HUES64 (cell line): ENCODE measurements at regions not wholly inside any gene's neighbourhood (a gene's known extent, or its start where the extent isn't known, plus 50 kb on each side); places are given as distances from the start of the nearest gene placed in this dataset.
A peak's percentile ranks its signal among the peaks of the same experiment; 100 is the strongest.

ENCODE experiments used
- H3K27ac ChIP-seq: 2 replicates; pipeline ENCODE4 v1.7.0; 2013; ENCODE audit warnings: low read depth, low read length, inconsistent platforms
- H3K27me3 ChIP-seq: 2 replicates; pipeline ENCODE4 v1.6.1; 2013; ENCODE audit warnings: mild to moderate bottlenecking, low read length; ENCODE audit not compliant: insufficient read depth
- H3K36me3 ChIP-seq: 2 replicates; pipeline ENCODE4 v1.6.1; 2013; ENCODE audit warnings: mild to moderate bottlenecking, low read length; ENCODE audit not compliant: insufficient read depth
- H3K4me1 ChIP-seq: 2 replicates; pipeline ENCODE4 v1.6.1; 2013; ENCODE audit warnings: mild to moderate bottlenecking, low read length, moderate library complexity; ENCODE audit not compliant: insufficient read depth
- H3K4me3 ChIP-seq: 2 replicates; pipeline ENCODE4 v1.5.1; 2013; ENCODE audit warnings: mild to moderate bottlenecking, low read length, moderate library complexity
- H3K9ac ChIP-seq: 2 replicates; pipeline ENCODE4 v1.6.1; 2013; ENCODE audit warnings: mild to moderate bottlenecking, low read depth, low read length
- H3K9me3 ChIP-seq: 2 replicates; pipeline ENCODE4 v1.6.1; 2013; ENCODE audit warnings: low read depth, low read length; ENCODE audit not compliant: insufficient read depth
- WGBS: fragments of 150-250, 120-280 bp; methylation state at CpG from one replicate; pipeline ENCODE4 v1.1.7; 2013; ENCODE audit warnings: missing lambda C conversion rate; 5-methylcytosine and 5-hydroxymethylcytosine counted together

DNA sequence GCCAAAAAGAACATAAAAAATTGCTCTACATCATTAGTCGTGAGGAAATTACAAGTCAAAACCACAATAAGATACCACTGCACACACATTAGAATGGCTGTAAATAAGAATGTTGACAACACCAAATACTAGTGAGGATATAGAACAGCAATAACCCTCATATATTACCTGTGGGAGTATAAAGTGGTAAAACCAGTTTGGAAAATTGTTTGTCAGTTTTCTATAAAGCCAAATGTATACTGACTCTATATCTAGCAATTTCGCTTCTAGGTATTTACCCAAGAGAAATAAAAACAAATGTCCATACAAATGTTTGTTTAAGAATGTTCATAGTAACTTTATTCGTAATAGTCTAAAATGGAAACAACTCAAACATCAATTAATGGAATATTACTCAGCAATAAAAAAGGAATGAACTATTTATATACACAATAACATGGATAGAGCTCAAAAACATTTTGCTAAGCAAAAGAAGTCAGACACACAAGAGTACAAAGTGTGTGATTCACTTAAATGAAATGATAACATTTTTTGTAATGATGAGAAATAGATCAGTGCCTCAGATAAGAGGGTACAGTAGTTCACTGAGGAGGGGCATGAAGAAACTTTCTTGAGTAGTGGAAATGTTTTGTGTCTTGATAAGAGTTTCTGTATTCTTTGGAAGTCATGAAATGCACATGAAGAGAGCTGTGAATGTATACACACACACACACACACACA lies 219.6 kb upstream of the ZNF462 start:
- no peak overlapping the region for H3K27ac ChIP-seq
- H3K9ac ChIP-seq: no peak overlapping the region
- H3K4me3 ChIP-seq: no peak overlapping the region
- no peaks in the 10 kb centered on the region for H3K4me1 ChIP-seq
- no peaks in the 10 kb centered on the region for H3K36me3 ChIP-seq
- no peaks in the 10 kb centered on the region for H3K9me3 ChIP-seq
- 80% methylated on average over 1 of the region's 3 CpGs for WGBS
- H3K27me3 ChIP-seq: no peaks in the 10 kb centered on the region

DNA sequence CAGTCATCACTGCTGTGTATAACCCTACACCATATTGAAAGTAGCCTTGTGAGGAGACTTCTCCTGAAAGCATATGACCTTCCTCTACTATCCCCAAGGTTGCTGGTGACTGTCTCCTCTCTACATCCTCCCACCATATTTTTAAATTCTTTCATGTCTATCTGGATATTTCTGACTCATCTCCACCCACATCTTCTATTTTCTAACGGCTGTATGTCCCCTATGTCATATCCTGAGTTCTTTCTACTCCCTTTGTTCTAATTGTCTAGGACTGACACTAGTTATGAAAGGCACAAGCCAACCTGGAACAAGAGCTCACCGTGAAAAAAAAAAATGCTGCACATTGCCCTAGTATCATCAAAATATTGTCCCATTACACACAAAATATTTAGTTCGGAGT lies 218.3 kb upstream of the ZNF462 start:
- H3K4me3 ChIP-seq: no peak overlapping the region
- H3K9me3 ChIP-seq: no peaks in the 10 kb centered on the region
- no peaks in the 10 kb centered on the region for H3K36me3 ChIP-seq
- no peaks in the 10 kb centered on the region for H3K4me1 ChIP-seq
- no peak overlapping the region for H3K27ac ChIP-seq
- H3K27me3 ChIP-seq: no peaks in the 10 kb centered on the region
- 99% methylated on average over 3 of the region's 3 CpGs for WGBS
- H3K9ac ChIP-seq: no peak overlapping the region

DNA sequence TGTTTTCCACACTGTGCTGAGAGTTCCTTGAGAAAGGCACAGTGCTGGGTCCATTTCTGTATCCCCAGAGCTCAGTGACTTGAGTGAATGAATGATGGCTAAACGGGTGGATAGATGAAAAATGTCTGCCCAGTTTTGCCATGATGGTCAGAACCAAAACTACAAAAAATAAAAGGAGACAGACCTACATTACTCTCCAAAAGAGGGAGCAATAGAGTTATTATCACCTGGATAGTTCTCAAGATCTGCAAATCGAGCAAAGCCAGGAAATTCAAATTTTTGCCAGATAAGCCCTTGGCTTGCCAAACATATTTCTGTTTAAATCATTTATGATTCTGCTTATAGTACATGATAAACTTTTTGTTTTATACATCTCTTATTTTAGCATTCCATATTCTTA lies 214.2 kb upstream of the ZNF462 start:
- H3K27me3 ChIP-seq: no peaks in the 10 kb centered on the region

GRCh38 chr9:106649664-106650063 lies 213.3 kb upstream of the ZNF462 start:
- 98% methylated on average over 4 of the region's 4 CpGs for WGBS
- Histone ChIP-seq H3K9ac (no peak overlapping the region), H3K4me3 (no peak overlapping the region), H3K36me3 (no peaks in the 10 kb centered on the region), H3K27ac (no peak overlapping the region), H3K4me1 (no peaks in the 10 kb centered on the region), H3K27me3 (no peaks in the 10 kb centered on the region), H3K9me3 (no peaks in the 10 kb centered on the region)

More for the DNA sequence above, 214.2 kb upstream of the ZNF462 start:
- no peak overlapping the region for H3K27ac ChIP-seq
- no peaks in the 10 kb centered on the region for H3K4me1 ChIP-seq
- H3K9ac ChIP-seq: no peak overlapping the region
- no peak overlapping the region for H3K4me3 ChIP-seq
- 68% methylated on average over 2 of the region's 2 CpGs for WGBS
- no peaks in the 10 kb centered on the region for H3K36me3 ChIP-seq
- no peaks in the 10 kb centered on the region for H3K9me3 ChIP-seq

- Histone ChIP-seq H3K36me3 (no peaks in the 10 kb centered on the region), H3K9me3 (no peaks in the 10 kb centered on the region), H3K27me3 (no peaks in the 10 kb centered on the region), H3K27ac (no peak overlapping the region), H3K9ac (no peak overlapping the region), H3K4me1 (0 out of 2 replicates have a peak, but pooled peaks cover 6% of the 10 kb centered on the region), H3K4me3 (no peak overlapping the region)
Measured at GRCh38 chr9:106653213-106653612, 209.8 kb upstream of the ZNF462 start.

GRCh38 chr9:106655966-106656365 lies 207.0 kb upstream of the ZNF462 start:
- Histone ChIP-seq H3K36me3 (no peaks in the 10 kb centered on the region), H3K9me3 (no peaks in the 10 kb centered on the region), H3K27me3 (no peaks in the 10 kb centered on the region), H3K27ac (no peak overlapping the region), H3K4me1 (0 out of 2 replicates have a peak, but pooled peaks cover 6% of the 10 kb centered on the region), H3K9ac (no peak overlapping the region), H3K4me3 (no peak overlapping the region)
- WGBS: 85% methylated on average over 2 of the region's 2 CpGs

DNA sequence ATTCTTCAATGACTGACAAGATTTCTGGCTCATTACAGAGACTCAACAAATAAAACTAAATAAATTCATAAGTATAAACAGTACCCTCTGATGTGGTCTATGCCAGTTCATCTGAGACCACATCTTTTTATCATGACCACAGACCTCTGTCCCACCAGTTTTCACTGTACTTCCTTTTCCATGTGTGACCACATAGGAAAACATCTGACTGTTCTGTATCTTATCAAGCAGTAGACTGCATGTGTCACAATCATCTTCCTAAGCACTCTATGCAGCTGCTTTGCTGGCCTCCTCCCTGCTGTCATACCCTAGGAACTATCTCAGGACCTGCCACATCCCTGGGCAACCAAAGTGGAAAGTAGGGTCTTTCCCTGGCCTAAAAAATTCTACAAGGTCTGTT lies 205.0 kb upstream of the ZNF462 start:
- Histone ChIP-seq H3K4me1 (0 out of 2 replicates have a peak, but pooled peaks cover 6% of the 10 kb centered on the region), H3K27ac (no peak overlapping the region), H3K36me3 (no peaks in the 10 kb centered on the region), H3K9me3 (no peaks in the 10 kb centered on the region), H3K4me3 (no peak overlapping the region), H3K27me3 (no peaks in the 10 kb centered on the region), H3K9ac (no peak overlapping the region)

DNA sequence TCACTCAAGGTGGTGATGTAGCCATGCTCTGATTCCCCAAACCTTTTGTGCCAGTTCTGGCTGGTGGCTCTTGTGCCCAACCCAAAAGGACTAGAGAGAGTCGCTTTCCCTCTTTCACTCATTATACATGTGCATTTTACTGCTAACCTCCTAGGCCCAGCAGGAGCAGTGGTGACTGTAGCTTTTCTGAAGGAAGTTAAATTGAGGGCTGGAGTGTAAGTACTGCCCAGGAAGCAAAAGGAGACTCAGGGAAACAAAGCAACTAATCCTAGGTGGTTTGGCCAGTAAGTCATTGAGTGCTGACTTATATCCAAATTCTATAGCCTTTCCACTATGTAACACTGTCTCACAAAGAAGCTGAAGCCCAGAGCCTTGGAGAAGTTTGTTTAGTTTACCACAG lies 194.4 kb upstream of the ZNF462 start:
- H3K4me3 ChIP-seq: no peak overlapping the region
- no peaks in the 10 kb centered on the region for H3K9me3 ChIP-seq
- no peaks in the 10 kb centered on the region for H3K36me3 ChIP-seq
- WGBS: 45% methylated on average over 1 of the region's 1 CpG
- no peak overlapping the region for H3K9ac ChIP-seq
- H3K27me3 ChIP-seq: no peaks in the 10 kb centered on the region
- H3K27ac ChIP-seq: no peak overlapping the region
- H3K4me1 ChIP-seq: peaks cover 10% of the 10 kb centered on the region; the same call in 1 of the 2 replicates

DNA sequence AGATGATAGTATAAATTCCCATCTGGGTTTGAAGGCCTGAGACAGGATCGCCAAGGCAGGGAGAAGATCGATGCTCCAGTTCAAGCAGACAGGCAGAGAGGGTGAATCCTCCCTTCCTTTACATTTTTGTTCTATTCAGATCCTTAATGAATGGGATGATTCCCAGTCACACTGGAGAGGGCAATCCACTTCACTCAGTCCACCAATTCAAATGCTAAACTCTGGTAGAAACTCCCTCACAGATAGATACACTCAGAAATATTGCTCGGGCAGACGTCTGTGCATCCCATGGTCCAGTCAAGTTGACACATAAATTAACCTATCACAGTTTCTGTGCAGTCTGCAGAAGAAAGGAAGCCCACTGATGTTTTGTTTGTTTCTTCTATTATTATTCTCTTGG lies 193.1 kb upstream of the ZNF462 start:
- Histone ChIP-seq H3K27me3 (no peaks in the 10 kb centered on the region), H3K4me1 (peaks cover 10% of the 10 kb centered on the region; the same call in 1 of the 2 replicates), H3K9ac (no peak overlapping the region), H3K4me3 (no peak overlapping the region), H3K27ac (no peak overlapping the region), H3K9me3 (no peaks in the 10 kb centered on the region), H3K36me3 (no peaks in the 10 kb centered on the region)
- 95% methylated on average over 4 of the region's 4 CpGs for WGBS

DNA sequence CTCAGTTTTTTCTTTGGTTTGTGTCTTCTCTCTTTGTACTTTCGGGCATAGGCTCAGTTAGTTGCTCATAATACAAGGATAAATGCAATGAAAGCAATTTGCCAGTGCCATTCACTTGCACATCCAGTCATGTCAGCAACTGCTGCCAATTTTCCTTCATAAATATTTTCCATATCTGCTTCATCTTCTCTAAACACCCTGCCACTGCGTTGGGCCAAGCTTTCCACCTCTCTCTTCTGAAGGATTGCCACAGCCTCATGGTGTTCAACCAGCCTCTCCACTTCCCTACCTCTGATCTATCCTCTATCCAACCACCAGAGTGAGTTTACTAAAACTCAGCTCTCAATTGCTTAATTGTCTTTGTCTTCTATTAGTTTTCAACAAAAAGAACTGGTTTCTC lies 192.5 kb upstream of the ZNF462 start:
- peaks cover 10% of the 10 kb centered on the region; the same call in 1 of the 2 replicates for H3K4me1 ChIP-seq
- WGBS: 90% methylated on average over 2 of the region's 2 CpGs
- no peak overlapping the region for H3K4me3 ChIP-seq
- no peaks in the 10 kb centered on the region for H3K27me3 ChIP-seq
- H3K27ac ChIP-seq: no peak overlapping the region
- no peaks in the 10 kb centered on the region for H3K36me3 ChIP-seq
- H3K9me3 ChIP-seq: no peaks in the 10 kb centered on the region
- no peak overlapping the region for H3K9ac ChIP-seq

- Histone ChIP-seq H3K9ac (no peak overlapping the region), H3K27me3 (no peaks in the 10 kb centered on the region), H3K9me3 (no peaks in the 10 kb centered on the region), H3K36me3 (no peaks in the 10 kb centered on the region), H3K27ac (no peak overlapping the region), H3K4me3 (no peak overlapping the region), H3K4me1 (peaks cover 22% of the 10 kb centered on the region)
- 81% methylated on average over 4 of the region's 4 CpGs for WGBS
Measured at GRCh38 chr9:106675780-106676179, 187.2 kb upstream of the ZNF462 start.

DNA sequence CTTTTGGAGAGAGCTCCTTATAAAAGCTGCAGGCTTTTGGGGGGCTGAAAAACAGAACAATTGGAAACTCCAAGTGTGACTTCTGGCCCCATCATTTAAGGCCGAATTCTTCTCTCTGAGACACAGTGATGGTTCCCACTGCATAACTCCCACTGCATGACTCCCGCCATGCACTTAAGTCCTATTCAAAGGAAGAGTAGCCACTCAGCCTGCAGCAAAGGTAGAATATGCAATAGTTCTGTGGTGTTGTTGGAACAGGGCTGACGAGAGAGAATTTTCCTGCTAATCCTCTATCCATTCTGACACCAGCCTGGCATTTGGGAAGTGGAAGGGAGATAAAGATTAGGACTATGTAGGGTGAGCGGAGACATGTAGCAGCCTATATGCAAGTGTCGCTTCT lies 185.6 kb upstream of the ZNF462 start:
- Histone ChIP-seq H3K4me1 (peaks cover 22% of the 10 kb centered on the region), H3K9me3 (no peaks in the 10 kb centered on the region), H3K36me3 (no peaks in the 10 kb centered on the region), H3K9ac (no peak overlapping the region), H3K27ac (peak overlapping the region; percentile 29; the same call in 1 of the 2 replicates), H3K4me3 (no peak overlapping the region), H3K27me3 (no peaks in the 10 kb centered on the region)
- WGBS: 89% methylated on average over 5 of the region's 5 CpGs
